ENCODE measurements at regions not wholly inside any gene's neighbourhood (a gene's known extent, or its start where the extent isn't known, plus 50 kb on each side); places are given as distances from the start of the nearest gene placed in this dataset.

- no peak for TF ChIP-seq POLR2A (IDR thresholded peaks at IDR 0.05)
- no peak for TF ChIP-seq CTCF (IDR thresholded peaks at IDR 0.05)
Measured at GRCh38 chr1:38153778-38154470, 107.3 kb upstream of the POU3F1 start.
